ENCODE measurements at regions not wholly inside any gene's neighbourhood (a gene's known extent, or its start where the extent isn't known, plus 50 kb on each side); places are given as distances from the start of the nearest gene placed in this dataset.

DNA sequence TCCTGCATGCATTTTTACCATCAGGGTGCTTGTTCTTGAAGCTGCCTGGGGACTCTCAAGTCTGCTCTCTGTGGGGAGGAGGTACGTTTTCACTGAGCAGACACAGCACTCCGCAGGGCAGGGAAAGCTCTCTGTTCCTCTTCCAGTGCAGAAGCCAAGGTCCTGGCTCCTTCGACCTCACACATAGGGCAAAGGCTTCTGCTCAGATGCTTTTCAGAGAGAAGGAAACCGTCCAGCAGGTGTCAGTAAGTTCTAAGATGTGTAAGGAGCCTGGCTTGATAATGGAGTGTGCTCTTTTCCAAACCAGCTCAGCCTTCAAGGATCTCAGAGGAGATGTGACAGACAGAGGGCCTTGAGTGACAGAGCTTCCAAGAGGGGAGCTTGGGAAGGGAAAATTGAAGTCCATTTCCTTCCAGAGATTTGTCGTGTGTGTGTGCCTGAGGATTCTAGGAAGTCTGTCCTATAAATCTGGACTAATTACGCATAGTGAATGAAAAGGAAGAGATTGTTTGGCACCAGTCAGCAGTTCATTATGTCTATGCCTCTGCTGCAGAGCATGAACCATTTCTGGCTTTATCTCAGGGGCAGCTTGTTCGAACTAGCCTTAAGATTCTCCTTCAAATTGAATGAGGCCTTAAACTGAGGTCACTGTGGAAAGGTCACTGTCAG is 67.3 kb upstream of the UPP2 start:
- Histone ChIP-seq H3K4me1 (ENCODE audit: control insufficient read depth, insufficient read depth, low read length) (no peaks in the 10 kb centered on the region), H3K36me3 (ENCODE audit: control insufficient read depth in 2 of 2, insufficient read depth in 1 of 2, low read length in 2 of 2) (no peaks in the 10 kb centered on the region), H3K9me3 (ENCODE audit: control insufficient read depth, insufficient read depth, low read depth, low read length) (no peaks in the 10 kb centered on the region), H3K27ac (ENCODE audit: extremely low read depth, low read depth, low read length) (no peak overlapping the region), H3K4me3 (ENCODE audit: low read depth, low read length) (no peak overlapping the region)
- CTCF ChIA-PET = interaction anchor here (0.6 to 6.9 kb wide), 30 partner anchors 8 to 1922 kb away, joined by 3 to 89 read pairs (median 4); no protein-coding TSS in a partner anchor
- POLR2A ChIA-PET = no interaction called here
- peak; percentile 59 for TF ChIP-seq ZNF654 (tag by site-specific recombination; IDR thresholded peaks at IDR 0.05; ENCODE audit: low read depth)
- no peak for TF ChIP-seq ZNF792 (tag by site-specific recombination; IDR thresholded peaks at IDR 0.05)
- TF ChIP-seq ZNF140 (tag by site-specific recombination; IDR thresholded peaks at IDR 0.05) = no peak
- TF ChIP-seq ZNF660 (tag by site-specific recombination; IDR thresholded peaks at IDR 0.05) = no peak
- no peak for TF ChIP-seq ZNF366 (tag by site-specific recombination; conservative IDR thresholded peaks at IDR 0.05)
- TF ChIP-seq, protein P1, sequence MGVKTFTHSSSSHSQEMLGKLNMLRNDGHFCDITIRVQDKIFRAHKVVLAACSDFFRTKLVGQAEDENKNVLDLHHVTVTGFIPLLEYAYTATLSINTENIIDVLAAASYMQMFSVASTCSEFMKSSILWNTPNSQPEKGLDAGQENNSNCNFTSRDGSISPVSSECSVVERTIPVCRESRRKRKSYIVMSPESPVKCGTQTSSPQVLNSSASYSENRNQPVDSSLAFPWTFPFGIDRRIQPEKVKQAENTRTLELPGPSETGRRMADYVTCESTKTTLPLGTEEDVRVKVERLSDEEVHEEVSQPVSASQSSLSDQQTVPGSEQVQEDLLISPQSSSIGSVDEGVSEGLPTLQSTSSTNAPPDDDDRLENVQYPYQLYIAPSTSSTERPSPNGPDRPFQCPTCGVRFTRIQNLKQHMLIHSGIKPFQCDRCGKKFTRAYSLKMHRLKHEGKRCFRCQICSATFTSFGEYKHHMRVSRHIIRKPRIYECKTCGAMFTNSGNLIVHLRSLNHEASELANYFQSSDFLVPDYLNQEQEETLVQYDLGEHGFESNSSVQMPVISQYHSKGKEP (tag by site-specific recombination; IDR thresholded peaks at IDR 0.05) = no peak
- TF ChIP-seq ZBTB8A (tag by site-specific recombination; IDR thresholded peaks at IDR 0.05) = no peak
- TF ChIP-seq ZNF610 (tag by site-specific recombination; IDR thresholded peaks at IDR 0.05; ENCODE audit: borderline replicate concordance) = no peak
- TF ChIP-seq ZNF274 (IDR thresholded peaks at IDR 0.05; ENCODE audit: low read length) = no peak
- TF ChIP-seq ZNF274 (tag by site-specific recombination; IDR thresholded peaks at IDR 0.05; ENCODE audit: borderline replicate concordance) = no peak
- TF ChIP-seq, protein P2, sequence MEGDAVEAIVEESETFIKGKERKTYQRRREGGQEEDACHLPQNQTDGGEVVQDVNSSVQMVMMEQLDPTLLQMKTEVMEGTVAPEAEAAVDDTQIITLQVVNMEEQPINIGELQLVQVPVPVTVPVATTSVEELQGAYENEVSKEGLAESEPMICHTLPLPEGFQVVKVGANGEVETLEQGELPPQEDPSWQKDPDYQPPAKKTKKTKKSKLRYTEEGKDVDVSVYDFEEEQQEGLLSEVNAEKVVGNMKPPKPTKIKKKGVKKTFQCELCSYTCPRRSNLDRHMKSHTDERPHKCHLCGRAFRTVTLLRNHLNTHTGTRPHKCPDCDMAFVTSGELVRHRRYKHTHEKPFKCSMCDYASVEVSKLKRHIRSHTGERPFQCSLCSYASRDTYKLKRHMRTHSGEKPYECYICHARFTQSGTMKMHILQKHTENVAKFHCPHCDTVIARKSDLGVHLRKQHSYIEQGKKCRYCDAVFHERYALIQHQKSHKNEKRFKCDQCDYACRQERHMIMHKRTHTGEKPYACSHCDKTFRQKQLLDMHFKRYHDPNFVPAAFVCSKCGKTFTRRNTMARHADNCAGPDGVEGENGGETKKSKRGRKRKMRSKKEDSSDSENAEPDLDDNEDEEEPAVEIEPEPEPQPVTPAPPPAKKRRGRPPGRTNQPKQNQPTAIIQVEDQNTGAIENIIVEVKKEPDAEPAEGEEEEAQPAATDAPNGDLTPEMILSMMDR (tag by site-specific recombination; IDR thresholded peaks at IDR 0.05) = peak; percentile 48; the same call in 1 of the 2 replicates
- no peak for TF ChIP-seq ZFP41 (tag by site-specific recombination; IDR thresholded peaks at IDR 0.05; ENCODE audit: borderline replicate concordance)
- TF ChIP-seq ZNF558 (tag by site-specific recombination; IDR thresholded peaks at IDR 0.05) = no peak
- no peak for TF ChIP-seq ELK4 (IDR thresholded peaks at IDR 0.05; ENCODE audit: borderline replicate concordance, low read depth, low read length)
- no peak for TF ChIP-seq BCL11B (tag by site-specific recombination; IDR thresholded peaks at IDR 0.05; ENCODE audit: low read depth)

GRCh38 chr2:158031371-158031770 is 70.3 kb upstream of the UPP2 start:
- Histone ChIP-seq H3K9me3 (ENCODE audit: control insufficient read depth, insufficient read depth, low read depth, low read length) (no peaks in the 10 kb centered on the region), H3K27ac (ENCODE audit: extremely low read depth, low read depth, low read length) (no peak overlapping the region), H3K36me3 (ENCODE audit: control insufficient read depth in 2 of 2, insufficient read depth in 1 of 2, low read length in 2 of 2) (no peaks in the 10 kb centered on the region), H3K4me1 (ENCODE audit: control insufficient read depth, insufficient read depth, low read length) (no peaks in the 10 kb centered on the region), H3K4me3 (ENCODE audit: low read depth, low read length) (no peak overlapping the region)
- ChIA-PET CTCF (interaction anchor here (0.5 to 6.9 kb wide), 6 partner anchors 8 to 722 kb away, joined by 3 to 89 read pairs (median 4); no protein-coding TSS in a partner anchor), POLR2A (no interaction called here)
- TF ChIP-seq ZNF677 (tag by site-specific recombination; IDR thresholded peaks at IDR 0.05) = no peak
- TF ChIP-seq ELK4 (IDR thresholded peaks at IDR 0.05; ENCODE audit: borderline replicate concordance, low read depth, low read length) = no peak
- no peak for TF ChIP-seq ZNF843 (tag by site-specific recombination; IDR thresholded peaks at IDR 0.05)
- no peak for TF ChIP-seq OSR2 (tag by site-specific recombination; IDR thresholded peaks at IDR 0.05)
- TF ChIP-seq, protein P3, sequence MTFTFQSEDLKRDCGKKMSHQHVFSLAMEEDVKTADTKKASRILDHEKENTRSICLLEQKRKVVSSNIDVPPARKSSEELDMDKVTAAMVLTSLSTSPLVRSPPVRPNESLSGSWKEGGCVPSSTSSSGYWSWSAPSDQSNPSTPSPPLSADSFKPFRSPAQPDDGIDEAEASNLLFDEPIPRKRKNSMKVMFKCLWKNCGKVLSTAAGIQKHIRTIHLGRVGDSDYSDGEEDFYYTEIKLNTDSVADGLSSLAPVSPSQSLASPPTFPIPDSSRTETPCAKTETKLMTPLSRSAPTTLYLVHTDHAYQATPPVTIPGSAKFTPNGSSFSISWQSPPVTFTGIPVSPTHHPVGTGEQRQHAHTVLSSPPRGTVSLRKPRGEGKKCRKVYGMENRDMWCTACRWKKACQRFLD (tag by site-specific recombination; IDR thresholded peaks at IDR 0.05) = no peak
- TF ChIP-seq IKZF3 (tag by site-specific recombination; IDR thresholded peaks at IDR 0.05) = no peak
- no peak for TF ChIP-seq YY1 (tag by site-specific recombination; IDR thresholded peaks at IDR 0.05)
- no peak for TF ChIP-seq ZNF239 (tag by site-specific recombination; IDR thresholded peaks at IDR 0.05)
- TF ChIP-seq ZNF394 (tag by site-specific recombination; IDR thresholded peaks at IDR 0.05; ENCODE audit: borderline replicate concordance) = no peak
- no peak for TF ChIP-seq ZBTB1 (tag by site-specific recombination; IDR thresholded peaks at IDR 0.05)
- no peak for TF ChIP-seq ZNF354C (tag by site-specific recombination; IDR thresholded peaks at IDR 0.05; ENCODE audit: borderline replicate concordance, low read depth)
- no peak for TF ChIP-seq ZNF660 (tag by site-specific recombination; IDR thresholded peaks at IDR 0.05)
- no peak for TF ChIP-seq ZNF2 (tag by site-specific recombination; IDR thresholded peaks at IDR 0.05)
- no peak for TF ChIP-seq ZBTB48 (tag by site-specific recombination; IDR thresholded peaks at IDR 0.05)
- no peak for TF ChIP-seq ZNF350 (tag by site-specific recombination; IDR thresholded peaks at IDR 0.05)
